Rectal smooth muscle tissue (tissue), 1 donor: ENCODE measurements at regions not wholly inside any gene's neighbourhood (a gene's known extent, or its start where the extent isn't known, plus 50 kb on each side); places are given as distances from the start of the nearest gene placed in this dataset.

Experiments
- H3K27ac ChIP-seq: one replicate; pipeline ENCODE4 v1.7.0; 2013; ENCODE audit warnings: low read depth, low read length, inconsistent platforms
- H3K27me3 ChIP-seq: one replicate; pipeline ENCODE4 v1.7.0; 2013; ENCODE audit warnings: low read length; ENCODE audit not compliant: control insufficient read depth, insufficient read depth
- H3K36me3 ChIP-seq: one replicate; pipeline ENCODE4 v1.7.0; 2013; ENCODE audit warnings: low read length; ENCODE audit not compliant: control insufficient read depth, insufficient read depth
- H3K4me1 ChIP-seq: one replicate; pipeline ENCODE4 v1.7.0; 2013; ENCODE audit warnings: low read length; ENCODE audit not compliant: control insufficient read depth, insufficient read depth
- H3K4me3 ChIP-seq: one replicate; pipeline ENCODE4 v1.7.0; 2013; ENCODE audit warnings: low read length
- H3K9ac ChIP-seq: one replicate; pipeline ENCODE4 v1.7.0; 2013; ENCODE audit warnings: low read length

DNA sequence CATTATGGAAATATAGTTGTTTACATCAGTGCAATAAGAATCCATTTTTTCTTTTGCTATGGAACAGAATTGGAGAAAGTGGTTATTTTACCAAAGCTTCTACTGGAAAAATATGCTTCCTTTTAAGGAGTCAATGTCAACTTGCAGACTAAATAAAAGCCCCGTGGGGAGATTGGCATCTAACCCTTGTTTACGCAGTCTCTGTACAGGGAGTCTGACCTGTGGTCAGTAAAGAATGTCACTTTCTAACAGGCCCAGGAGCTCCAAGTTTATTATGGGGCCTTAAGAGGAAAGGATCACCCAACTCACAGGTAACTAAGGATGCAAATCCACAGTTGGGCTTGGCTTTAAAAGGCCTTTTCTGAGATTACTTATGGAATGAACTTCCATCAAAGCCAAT lies 1751.2 kb downstream of the SI start:
- H3K4me3 ChIP-seq: no peak overlapping the region
- H3K4me1 ChIP-seq: no peaks in the 10 kb centered on the region
- no peak overlapping the region for H3K27ac ChIP-seq
- no peaks in the 10 kb centered on the region for H3K27me3 ChIP-seq
- no peak overlapping the region for H3K9ac ChIP-seq
- no peaks in the 10 kb centered on the region for H3K36me3 ChIP-seq

- no peak overlapping the region for H3K4me3 ChIP-seq
- no peaks in the 10 kb centered on the region for H3K27me3 ChIP-seq
- H3K27ac ChIP-seq: no peak overlapping the region
- H3K36me3 ChIP-seq: no peaks in the 10 kb centered on the region
- H3K4me1 ChIP-seq: no peaks in the 10 kb centered on the region
- H3K9ac ChIP-seq: no peak overlapping the region
Observed at GRCh38 chr3:163315786-163316185, 1762.5 kb downstream of the SI start.

DNA sequence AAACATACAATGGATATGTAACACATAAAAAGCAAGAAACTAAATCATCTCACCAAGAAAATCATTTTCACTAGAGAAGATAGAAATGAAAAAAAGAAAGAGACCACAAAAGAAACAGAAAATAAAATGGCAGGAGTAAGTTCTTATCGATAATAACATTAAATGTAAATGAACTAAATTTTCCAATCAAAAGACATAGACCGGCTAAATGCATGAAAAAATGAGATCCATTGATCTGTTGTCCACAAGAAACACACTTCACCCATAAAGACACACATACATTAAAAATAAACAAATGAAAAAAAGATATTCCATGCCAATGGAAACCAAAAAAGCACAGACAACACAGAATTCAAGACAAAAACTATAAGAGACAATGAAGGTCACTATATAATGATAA lies 1771.9 kb downstream of the SI start:
- Histone ChIP-seq H3K4me1 (no peaks in the 10 kb centered on the region), H3K4me3 (no peak overlapping the region), H3K27me3 (no peaks in the 10 kb centered on the region), H3K27ac (no peak overlapping the region), H3K36me3 (no peaks in the 10 kb centered on the region), H3K9ac (no peak overlapping the region)

DNA sequence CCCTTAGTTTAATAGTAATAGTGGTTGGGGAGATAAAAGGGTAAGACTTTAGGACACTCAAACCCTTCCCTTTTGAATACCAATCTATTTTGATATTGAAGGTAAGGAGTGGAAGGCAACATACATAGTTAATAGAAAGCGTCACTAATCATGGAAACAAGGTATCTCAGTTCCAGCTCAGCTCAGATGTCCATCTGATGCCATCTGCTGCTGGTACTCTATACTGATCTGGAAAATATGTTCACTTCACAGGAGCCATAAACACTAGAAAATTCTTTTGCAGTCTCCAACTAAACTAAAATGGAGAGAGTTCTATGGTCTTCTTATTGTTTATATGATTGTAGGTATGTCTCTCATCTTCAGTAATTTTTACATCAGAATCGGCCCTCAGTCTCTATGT lies 1777.1 kb downstream of the OTOL1 start:
- H3K4me1 ChIP-seq: no peaks in the 10 kb centered on the region
- no peaks in the 10 kb centered on the region for H3K27me3 ChIP-seq
- no peak overlapping the region for H3K9ac ChIP-seq
- no peak overlapping the region for H3K27ac ChIP-seq
- H3K36me3 ChIP-seq: no peaks in the 10 kb centered on the region
- H3K4me3 ChIP-seq: no peak overlapping the region

DNA sequence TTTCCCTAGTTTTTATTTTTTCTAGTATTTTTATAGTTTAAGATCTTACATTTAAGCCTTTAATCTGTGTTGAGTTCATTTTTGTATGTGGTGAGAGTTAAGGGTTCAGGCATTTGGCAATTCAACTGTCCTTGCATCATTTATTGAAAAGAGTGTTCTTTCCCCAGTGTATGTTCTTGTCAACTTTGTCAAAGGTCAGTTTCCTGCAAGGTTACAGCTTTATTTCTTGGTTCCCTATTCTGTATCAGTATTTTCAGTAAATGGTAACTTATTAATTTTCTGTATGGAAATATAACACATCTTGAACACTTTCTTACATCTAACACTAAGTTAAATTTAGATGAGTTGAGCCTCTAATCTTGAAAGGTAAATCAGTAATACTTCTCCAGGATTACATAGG lies 1770.1 kb downstream of the OTOL1 start:
- Histone ChIP-seq H3K27ac (no peak overlapping the region), H3K27me3 (no peaks in the 10 kb centered on the region), H3K9ac (no peak overlapping the region), H3K36me3 (no peaks in the 10 kb centered on the region), H3K4me1 (no peaks in the 10 kb centered on the region), H3K4me3 (no peak overlapping the region)

- Histone ChIP-seq H3K27ac (no peak overlapping the region), H3K27me3 (no peaks in the 10 kb centered on the region), H3K9ac (no peak overlapping the region), H3K4me3 (no peak overlapping the region), H3K36me3 (no peaks in the 10 kb centered on the region), H3K4me1 (no peaks in the 10 kb centered on the region)
Observed at GRCh38 chr3:163261618-163262017, 1765.0 kb downstream of the OTOL1 start.

GRCh38 chr3:163261056-163261455 lies 1764.4 kb downstream of the OTOL1 start:
- H3K27me3 ChIP-seq: no peaks in the 10 kb centered on the region
- no peak overlapping the region for H3K27ac ChIP-seq

GRCh38 chr3:163218336-163218735 lies 1721.7 kb downstream of the OTOL1 start:
- Histone ChIP-seq H3K4me3 (no peak overlapping the region), H3K27me3 (no peaks in the 10 kb centered on the region), H3K36me3 (no peaks in the 10 kb centered on the region), H3K27ac (no peak overlapping the region), H3K9ac (no peak overlapping the region), H3K4me1 (no peaks in the 10 kb centered on the region)

More at GRCh38 chr3:163261056-163261455, 1764.4 kb downstream of the OTOL1 start:
- Histone ChIP-seq H3K36me3 (no peaks in the 10 kb centered on the region), H3K4me3 (no peak overlapping the region), H3K4me1 (no peaks in the 10 kb centered on the region), H3K9ac (no peak overlapping the region)

- Histone ChIP-seq H3K27me3 (no peaks in the 10 kb centered on the region), H3K36me3 (no peaks in the 10 kb centered on the region), H3K4me3 (no peak overlapping the region), H3K27ac (no peak overlapping the region), H3K4me1 (no peaks in the 10 kb centered on the region), H3K9ac (no peak overlapping the region)
Observed at GRCh38 chr3:163213838-163214237, 1717.2 kb downstream of the OTOL1 start.

DNA sequence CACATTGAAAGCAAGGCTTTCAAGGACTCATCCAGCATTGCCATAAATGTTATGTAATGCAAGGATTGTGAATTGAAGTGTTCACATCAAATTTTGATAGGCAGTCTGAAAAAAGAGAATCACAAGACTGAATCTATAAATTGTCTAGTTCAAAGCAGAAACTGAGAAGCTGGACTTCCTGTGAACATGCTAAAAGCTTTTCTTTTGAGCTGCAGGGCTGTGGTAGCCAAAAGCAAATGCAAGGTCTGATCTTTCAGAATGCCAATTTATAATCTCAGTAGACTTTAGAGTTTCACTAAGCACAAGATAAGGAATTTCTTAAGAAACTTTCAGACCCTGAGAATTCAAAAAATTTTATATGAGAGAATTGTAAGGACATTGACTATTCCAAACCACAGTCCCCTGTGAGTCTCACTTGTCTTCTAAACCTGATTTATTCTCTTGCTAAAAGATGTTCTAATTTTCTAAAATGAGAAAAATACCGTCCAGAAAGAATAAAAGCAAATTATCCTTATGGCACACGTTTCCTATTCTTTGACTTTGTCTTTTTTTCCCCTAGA lies 1700.3 kb downstream of the OTOL1 start:
- H3K36me3 ChIP-seq: no peaks in the 10 kb centered on the region
- H3K4me3 ChIP-seq: no peak overlapping the region
- no peak overlapping the region for H3K27ac ChIP-seq
- no peak overlapping the region for H3K9ac ChIP-seq
- H3K4me1 ChIP-seq: no peaks in the 10 kb centered on the region
- H3K27me3 ChIP-seq: no peaks in the 10 kb centered on the region

- Histone ChIP-seq H3K4me3 (no peak overlapping the region), H3K4me1 (no peaks in the 10 kb centered on the region), H3K27ac (no peak overlapping the region), H3K27me3 (no peaks in the 10 kb centered on the region), H3K36me3 (no peaks in the 10 kb centered on the region), H3K9ac (no peak overlapping the region)
Observed at GRCh38 chr3:163196245-163196644, 1699.6 kb downstream of the OTOL1 start.

GRCh38 chr3:163185721-163186350 lies 1689.2 kb downstream of the OTOL1 start:
- Histone ChIP-seq H3K27ac (no peak overlapping the region), H3K9ac (no peak overlapping the region), H3K4me3 (no peak overlapping the region)

DNA sequence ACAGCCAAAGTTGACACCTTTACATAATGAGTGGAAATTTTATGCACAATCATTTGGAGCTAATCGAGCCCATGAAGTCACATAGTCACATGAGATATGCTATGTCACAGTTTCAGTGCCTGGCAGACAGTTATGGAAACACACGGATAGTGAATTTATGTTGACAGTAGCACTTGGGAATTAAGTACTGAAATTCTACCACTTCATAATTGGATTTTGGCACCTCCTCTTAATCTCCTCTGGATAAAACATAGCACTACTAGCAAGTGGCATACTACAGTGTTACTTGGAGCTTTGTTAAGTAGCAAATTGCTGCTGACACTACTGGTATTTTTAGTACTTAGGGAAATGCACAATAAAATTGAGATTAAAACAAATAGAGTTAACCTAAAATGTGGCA lies 1679.4 kb downstream of the OTOL1 start:
- H3K27me3 ChIP-seq: no peaks in the 10 kb centered on the region
- no peak overlapping the region for H3K27ac ChIP-seq
- H3K9ac ChIP-seq: no peak overlapping the region
- H3K36me3 ChIP-seq: no peaks in the 10 kb centered on the region
- H3K4me3 ChIP-seq: no peak overlapping the region
- no peaks in the 10 kb centered on the region for H3K4me1 ChIP-seq

More at GRCh38 chr3:163185721-163186350, 1689.2 kb downstream of the OTOL1 start:
- Histone ChIP-seq H3K36me3 (no peaks in the 10 kb centered on the region), H3K27me3 (no peaks in the 10 kb centered on the region), H3K4me1 (no peaks in the 10 kb centered on the region)
